ENCODE measurements at regions not wholly inside any gene's neighbourhood (a gene's known extent, or its start where the extent isn't known, plus 50 kb on each side); places are given as distances from the start of the nearest gene placed in this dataset.

- TF ChIP-seq CTCF (conservative IDR thresholded peaks at IDR 0.05; ENCODE audit: low read length): no peak
- no peak for TF ChIP-seq EZH2phosphoT487 (IDR thresholded peaks at IDR 0.05; ENCODE audit: borderline replicate concordance)
Measured at GRCh38 chr12:75944097-75944904, 87.3 kb downstream of the PHLDA1 start.

Measured in Loucy (cell line).